PFSK-1 (cell line): ENCODE measurements at regions not wholly inside any gene's neighbourhood (a gene's known extent, or its start where the extent isn't known, plus 50 kb on each side); places are given as distances from the start of the nearest gene placed in this dataset.

Experiments used
- FOXP2 ChIP-seq: optimal IDR thresholded peaks from 2 replicates; pipeline ENCODE3; 2011; ENCODE audit warnings: borderline replicate concordance, control low read depth, inconsistent platforms; ENCODE audit not compliant: insufficient read depth; ENCODE audit errors: extremely low read length, extremely low read depth
- POLR2AphosphoS5 ChIP-seq: IDR thresholded peaks from 2 replicates; pipeline ENCODE4 v1.6.1; 2012; ENCODE audit warnings: low read depth, mild to moderate bottlenecking, control low read depth, low read length, moderate library complexity
- REST ChIP-seq, 2 experiments: IDR thresholded peaks; 2 replicates each; pipeline versions ENCODE4 v1.6.1 to v1.8.0; 2011 to 2012; ENCODE audit warnings: low read depth in 2 of 2, low read length in 2 of 2, control low read depth in 1 of 2, inconsistent platforms in 1 of 2, mild to moderate bottlenecking in 1 of 2, moderate library complexity in 1 of 2; ENCODE audit not compliant: insufficient read depth in 1 of 2
- SIN3A ChIP-seq: IDR thresholded peaks from 2 replicates; pipeline ENCODE4 v1.6.1; 2012; ENCODE audit warnings: mild to moderate bottlenecking, low read length, moderate library complexity, borderline replicate concordance; ENCODE audit not compliant: insufficient read depth
- TAF1 ChIP-seq: IDR thresholded peaks from 2 replicates; pipeline ENCODE4 v1.6.1; 2012; ENCODE audit warnings: low read length, control low read depth, borderline replicate concordance; ENCODE audit not compliant: insufficient read depth

- TF ChIP-seq TAF1 (no peak), FOXP2 (no peak), SIN3A (no peak), POLR2AphosphoS5 (no peak)
These were observed 245.4 kb upstream of the PREP start for GRCh38 chr6:105648276-105648675.

- TF ChIP-seq SIN3A (no peak), TAF1 (no peak), REST (IDR thresholded peaks at IDR 0.05; ENCODE audit: insufficient read depth in 1 of 2, low read depth in 2 of 2, low read length in 2 of 2) (no peak)
These were observed 243.5 kb upstream of the PREP start for GRCh38 chr6:105646391-105646867.

GRCh38 chr6:105645958-105646357, 243.1 kb upstream of the PREP start:
- TF ChIP-seq SIN3A = no peak
- no peak for TF ChIP-seq FOXP2
- no peak for TF ChIP-seq REST (IDR thresholded peaks at IDR 0.05; ENCODE audit: insufficient read depth in 1 of 2, low read depth in 2 of 2, low read length in 2 of 2)
- TF ChIP-seq POLR2AphosphoS5 = no peak
- no peak for TF ChIP-seq TAF1

- TF ChIP-seq SIN3A (no peak), FOXP2 (no peak), REST (IDR thresholded peaks at IDR 0.05; ENCODE audit: insufficient read depth in 1 of 2, low read depth in 2 of 2, low read length in 2 of 2) (no peak), TAF1 (no peak)
These were observed 242.3 kb upstream of the PREP start for GRCh38 chr6:105645156-105645555.

- TF ChIP-seq POLR2AphosphoS5 (no peak), FOXP2 (no peak), SIN3A (no peak), REST (IDR thresholded peaks at IDR 0.05; ENCODE audit: insufficient read depth in 1 of 2, low read depth in 2 of 2, low read length in 2 of 2) (no peak), TAF1 (no peak)
These were observed 241.8 kb upstream of the PREP start for GRCh38 chr6:105644691-105645090.
